GM23248 (cell line): ENCODE measurements at regions not wholly inside any gene's neighbourhood (a gene's known extent, or its start where the extent isn't known, plus 50 kb on each side); places are given as distances from the start of the nearest gene placed in this dataset.

ENCODE experiments used
- DNase-seq: peaks from one replicate; pipeline ENCODE4 v3.0.0-alpha.2; 2015
- H2AFZ ChIP-seq: fragments of 200-600 bp; sonication (generic); 2 replicates; pipeline ENCODE4 v1.6.1; 2016; ENCODE audit warnings: antibody characterized with exemption
- H3F3A ChIP-seq: fragments of 200-600 bp; sonication (generic); 2 replicates; pipeline ENCODE4 v1.6.1; 2016; ENCODE audit warnings: mild to moderate bottlenecking, antibody characterized with exemption, mixed run types; ENCODE audit not compliant: insufficient read depth
- H3K27ac ChIP-seq: fragments of 200-600 bp; sonication (generic); 2 replicates; pipeline ENCODE4 v1.5.1; 2016; ENCODE audit warnings: mild to moderate bottlenecking
- H3K27me3 ChIP-seq: fragments of 200-600 bp; sonication (generic); replicated peaks from 2 replicates; pipeline ENCODE4 v1.6.1; 2016; ENCODE audit warnings: mild to moderate bottlenecking; ENCODE audit not compliant: insufficient read depth
- H3K36me3 ChIP-seq: fragments of 200-600 bp; sonication (generic); 2 replicates; pipeline ENCODE4 v1.6.1; 2016; ENCODE audit warnings: low read depth, mild to moderate bottlenecking
- H3K4me1 ChIP-seq: fragments of 200-600 bp; sonication (generic); 2 replicates; pipeline ENCODE4 v1.6.1; 2016; ENCODE audit warnings: mild to moderate bottlenecking; ENCODE audit not compliant: insufficient read depth
- H3K4me2 ChIP-seq: fragments of 200-600 bp; sonication (generic); one replicate; pipeline ENCODE4 v1.6.1; 2016; ENCODE audit warnings: mild to moderate bottlenecking; ENCODE audit not compliant: unreplicated experiment
- H3K4me3 ChIP-seq: fragments of 200-600 bp; sonication (generic); 2 replicates; pipeline ENCODE4 v1.5.1; 2016; ENCODE audit warnings: mild to moderate bottlenecking
- H3K79me2 ChIP-seq: fragments of 200-600 bp; sonication (generic); 2 replicates; pipeline ENCODE4 v1.6.1; 2016; ENCODE audit warnings: mild to moderate bottlenecking; ENCODE audit not compliant: insufficient read depth
- H3K9ac ChIP-seq: fragments of 200-600 bp; sonication (generic); 2 replicates; pipeline ENCODE4 v1.6.1; 2016; ENCODE audit warnings: mild to moderate bottlenecking
- H3K9me2 ChIP-seq: fragments of 200-600 bp; sonication (generic); 2 replicates; pipeline ENCODE4 v1.6.1; 2016; ENCODE audit warnings: mixed run types, mild to moderate bottlenecking, moderate library complexity; ENCODE audit not compliant: insufficient read depth
- H3K9me3 ChIP-seq: fragments of 200-600 bp; sonication (generic); one replicate; pipeline ENCODE4 v1.6.1; 2017; ENCODE audit warnings: low read depth
- H4K20me1 ChIP-seq: fragments of 200-600 bp; sonication (generic); 2 replicates; pipeline ENCODE4 v1.6.0; 2016; ENCODE audit not compliant: insufficient read depth
- EZH2 ChIP-seq: fragments of 200-600 bp; sonication (generic); IDR thresholded peaks from 2 replicates; pipeline ENCODE4 v1.6.1; 2018; ENCODE audit warnings: antibody characterized with exemption, mild to moderate bottlenecking; ENCODE audit not compliant: insufficient read depth, poor library complexity, severe bottlenecking
- EZH2phosphoT487 ChIP-seq: fragments of 200-600 bp; sonication (generic); IDR thresholded peaks from 2 replicates; pipeline ENCODE4 v1.6.1; 2018; ENCODE audit warnings: antibody characterized with exemption, moderate library complexity, mild to moderate bottlenecking, low read depth; ENCODE audit not compliant: insufficient read depth
- WGBS, 2 experiments: methylation state at CpG; one replicate each; pipeline ENCODE4 v1.1.6; 2015 to 2017; ENCODE audit warnings: low lambda C conversion rate in 2 of 2, low coverage in 1 of 2; ENCODE audit errors: missing lambda C conversion rate in 2 of 2; 5-methylcytosine and 5-hydroxymethylcytosine counted together
- in situ Hi-C: fragments of 300-500 bp; cut with MboI; formaldehyde crosslinking; loops from 2 replicates; pipeline ENCODE4 v1.15.0; 2020

DNA sequence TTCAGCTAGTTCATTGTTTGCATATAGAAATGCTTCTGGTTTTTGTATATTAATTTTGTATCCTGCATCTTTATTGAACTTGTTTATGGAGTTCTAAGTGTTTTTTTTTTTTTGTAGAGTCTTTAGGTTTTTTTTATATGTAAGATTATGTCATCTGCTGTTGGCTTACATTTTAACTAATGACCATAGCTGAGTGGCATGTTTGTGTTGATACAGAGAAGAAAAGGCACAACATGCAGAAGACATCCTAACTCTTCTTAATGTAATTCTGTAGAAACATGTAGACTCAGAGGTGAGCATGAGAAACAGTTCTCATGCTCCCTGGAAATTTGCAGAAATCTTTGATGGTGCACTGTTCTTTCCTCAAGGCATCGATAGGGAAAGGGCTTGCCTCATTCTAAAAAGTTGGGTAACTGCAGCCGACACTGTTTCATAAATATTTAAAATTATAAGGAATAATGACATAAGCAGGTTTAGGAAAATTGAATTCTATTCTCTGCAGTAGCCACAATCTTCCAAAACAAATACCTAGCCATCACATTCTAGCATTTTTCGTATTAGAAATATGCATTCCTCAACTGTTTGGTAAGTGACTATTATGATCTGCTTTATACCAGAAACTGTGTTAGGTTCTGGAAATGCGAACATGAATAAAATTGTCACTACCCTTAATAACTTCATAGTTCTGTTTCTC lies 499.6 kb upstream of the KCNMB2 start:
- Histone ChIP-seq H3F3A (no peaks in the 10 kb centered on the region), H3K4me1 (peaks cover 9% of the 10 kb centered on the region), H3K79me2 (no peaks in the 10 kb centered on the region), H3K9ac (no peak overlapping the region), H3K4me3 (no peak overlapping the region; the same call in 1 of the 2 replicates), H2AFZ (no peak overlapping the region), H3K4me2 (peak overlapping the region; percentile 38), H3K9me2 (0 out of 2 replicates have a peak, but pooled peaks cover 3% of the 10 kb centered on the region), H3K36me3 (no peaks in the 10 kb centered on the region), H4K20me1 (no peaks in the 10 kb centered on the region), H3K27ac (no peak overlapping the region), H3K9me3 (no peaks in the 10 kb centered on the region), H3K27me3 (no peaks in the 10 kb centered on the region)
- in situ Hi-C loops, result no loop called here
- DNase-seq, result peak; percentile 39
- no peak for TF ChIP-seq EZH2
- TF ChIP-seq EZH2phosphoT487, result no peak
- WGBS, 2 experiments, result 58 to 64% methylated on average over 4 of the region's 4 CpGs

DNA sequence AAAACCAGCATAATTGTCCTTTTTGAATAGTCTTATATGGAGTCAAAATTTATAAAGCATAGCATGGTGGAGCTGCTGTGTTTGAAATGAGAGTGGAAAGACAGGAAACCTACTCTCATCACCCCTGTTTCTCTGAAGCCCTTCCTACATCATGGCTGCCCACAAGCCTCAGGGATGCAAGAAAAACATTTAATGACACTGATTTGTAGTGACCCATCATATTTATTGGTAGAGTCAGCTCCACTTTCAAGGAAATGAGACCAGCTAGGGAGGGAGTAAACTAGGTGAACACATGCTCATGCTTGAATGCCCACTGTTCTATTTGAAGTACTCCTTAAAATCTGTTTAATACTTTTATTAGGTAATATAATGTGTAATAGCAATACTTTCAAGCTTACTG lies 494.3 kb upstream of the KCNMB2 start:
- Histone ChIP-seq H3K9ac (no peak overlapping the region), H3K27ac (no peak overlapping the region), H3K36me3 (no peaks in the 10 kb centered on the region), H3K4me2 (no peak overlapping the region), H3K27me3 (no peaks in the 10 kb centered on the region), H3K79me2 (no peaks in the 10 kb centered on the region), H3K9me2 (no peaks in the 10 kb centered on the region), H3K4me3 (no peak overlapping the region), H3K9me3 (no peaks in the 10 kb centered on the region), H3F3A (no peaks in the 10 kb centered on the region), H3K4me1 (peaks cover 2% of the 10 kb centered on the region), H4K20me1 (no peaks in the 10 kb centered on the region), H2AFZ (no peak overlapping the region)
- DNase-seq, result no peak
- TF ChIP-seq EZH2 (no peak), EZH2phosphoT487 (no peak)
- in situ Hi-C loops, result no loop called here

DNA sequence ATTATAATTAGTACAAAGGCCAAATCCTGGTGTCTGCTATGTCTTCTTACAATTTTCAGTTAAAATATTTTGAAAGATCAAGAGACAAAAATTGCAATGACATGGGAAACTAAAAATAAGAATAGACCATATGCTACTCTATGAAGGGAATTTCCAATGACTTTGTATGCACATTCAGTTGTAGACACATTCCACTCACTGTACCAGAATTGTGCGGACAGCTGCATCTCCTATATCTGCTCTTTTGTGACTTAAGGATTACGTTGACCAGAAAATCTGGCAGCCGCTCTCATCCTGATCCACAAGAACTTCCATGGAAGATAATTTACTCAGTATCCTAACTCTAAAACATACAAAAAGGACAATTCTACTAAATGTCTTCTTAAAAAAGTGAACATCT lies 493.9 kb upstream of the KCNMB2 start:
- Histone ChIP-seq H3F3A (no peaks in the 10 kb centered on the region), H3K27me3 (no peaks in the 10 kb centered on the region), H3K4me3 (no peak overlapping the region), H3K36me3 (no peaks in the 10 kb centered on the region), H3K9me3 (no peaks in the 10 kb centered on the region), H3K9ac (no peak overlapping the region), H3K9me2 (no peaks in the 10 kb centered on the region), H3K4me2 (no peak overlapping the region), H3K79me2 (no peaks in the 10 kb centered on the region), H4K20me1 (no peaks in the 10 kb centered on the region), H3K4me1 (no peaks in the 10 kb centered on the region), H2AFZ (no peak overlapping the region), H3K27ac (no peak overlapping the region)
- TF ChIP-seq EZH2 (no peak), EZH2phosphoT487 (no peak)
- WGBS, 2 experiments, result 93 to 99% methylated on average over 3 of the region's 3 CpGs
- in situ Hi-C loops, result no loop called here
- DNase-seq, result no peak

DNA sequence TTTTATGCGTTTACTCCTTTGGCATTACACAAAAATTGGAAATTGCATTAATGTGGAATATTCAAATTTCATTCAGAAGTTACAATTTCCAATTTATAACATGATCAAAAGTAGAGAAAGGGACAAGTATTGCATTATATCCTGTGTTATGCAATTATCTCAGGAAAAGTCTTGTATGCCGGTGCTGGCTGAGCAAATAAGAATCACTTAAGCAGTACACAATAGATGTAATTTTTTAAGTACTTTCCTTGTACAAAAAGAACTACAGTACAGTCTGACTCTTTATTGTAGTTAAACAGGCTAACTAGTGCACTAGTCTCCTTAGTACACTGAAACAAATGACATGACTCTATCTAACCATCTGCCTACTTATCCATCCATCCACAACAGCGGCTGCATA lies 493.2 kb upstream of the KCNMB2 start:
- Histone ChIP-seq H3K9ac (no peak overlapping the region), H3K4me2 (no peak overlapping the region), H3K9me2 (no peaks in the 10 kb centered on the region), H3K4me3 (no peak overlapping the region), H3K36me3 (no peaks in the 10 kb centered on the region), H3K4me1 (no peaks in the 10 kb centered on the region), H2AFZ (no peak overlapping the region), H4K20me1 (no peaks in the 10 kb centered on the region), H3F3A (no peaks in the 10 kb centered on the region), H3K79me2 (no peaks in the 10 kb centered on the region), H3K27ac (no peak overlapping the region), H3K27me3 (no peaks in the 10 kb centered on the region), H3K9me3 (no peaks in the 10 kb centered on the region)
- no peak for DNase-seq
- in situ Hi-C loops, result no loop called here
- WGBS, 2 experiments, result 92 to 93% methylated on average over 3 of the region's 3 CpGs
- TF ChIP-seq EZH2 (no peak), EZH2phosphoT487 (no peak)

DNA sequence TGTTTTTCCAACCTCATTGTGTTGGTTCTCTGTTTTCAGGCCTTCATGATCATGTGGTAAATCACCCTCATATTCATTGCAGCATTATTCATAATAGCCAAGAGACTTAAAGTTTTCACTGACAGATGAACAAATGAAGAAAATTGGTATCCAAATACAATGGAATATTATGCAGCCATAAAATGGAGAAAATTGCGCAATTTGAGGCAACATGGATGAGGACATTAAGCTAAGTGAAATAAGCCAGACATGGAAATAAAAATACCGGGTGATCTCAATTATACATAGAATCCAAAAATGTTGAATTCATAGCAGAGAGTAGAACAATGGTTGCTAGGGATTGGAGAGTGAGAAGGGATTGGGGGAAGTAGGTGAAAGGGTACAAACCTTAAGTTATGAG lies 491.9 kb upstream of the KCNMB2 start:
- no peak overlapping the region for H3K27ac ChIP-seq
- H4K20me1 ChIP-seq, result no peaks in the 10 kb centered on the region
- H3K36me3 ChIP-seq, result no peaks in the 10 kb centered on the region
- DNase-seq, result no peak
- no peaks in the 10 kb centered on the region for H3K9me3 ChIP-seq
- TF ChIP-seq EZH2, result no peak
- TF ChIP-seq EZH2phosphoT487, result no peak
- H2AFZ ChIP-seq, result no peak overlapping the region
- H3K4me3 ChIP-seq, result no peak overlapping the region
- H3K4me1 ChIP-seq, result no peaks in the 10 kb centered on the region
- no peaks in the 10 kb centered on the region for H3K9me2 ChIP-seq
- no peak overlapping the region for H3K9ac ChIP-seq
- H3K27me3 ChIP-seq, result no peaks in the 10 kb centered on the region
- 94 to 98% methylated on average over 2 of the region's 2 CpGs for WGBS, 2 experiments
- no peaks in the 10 kb centered on the region for H3F3A ChIP-seq
- H3K4me2 ChIP-seq, result no peak overlapping the region
- no peaks in the 10 kb centered on the region for H3K79me2 ChIP-seq
- in situ Hi-C loops, result no loop called here
